ENCODE measurements at regions not wholly inside any gene's neighbourhood (a gene's known extent, or its start where the extent isn't known, plus 50 kb on each side); places are given as distances from the start of the nearest gene placed in this dataset.

- no peak for TF ChIP-seq POLR2A (IDR thresholded peaks at IDR 0.05)
- no peak for TF ChIP-seq CTCF (IDR thresholded peaks at IDR 0.05)
These were observed 397.2 kb downstream of the SLITRK1 start for GRCh38 chr13:83485101-83485500.
